Liver (tissue), 3 donors: ENCODE measurements at regions not wholly inside any gene's neighbourhood (a gene's known extent, or its start where the extent isn't known, plus 50 kb on each side); places are given as distances from the start of the nearest gene placed in this dataset.
"Not testable (repeated sequence)": the region's sequence is repeated elsewhere in the genome, so short reads cannot be mapped to it uniquely, and the experiment has no call there.

Experiments used
- EGR1 ChIP-seq, 2 donors: IDR thresholded peaks; 2 replicates each; pipeline ENCODE4 v1.6.1; 2016 to 2018; ENCODE audit warnings: antibody characterized with exemption in 2 of 2, low read depth in 2 of 2
- SP1 ChIP-seq: IDR thresholded peaks from 2 replicates; pipeline ENCODE4 v1.6.1; 2018; ENCODE audit warnings: antibody characterized with exemption, mild to moderate bottlenecking
- YY1 ChIP-seq: IDR thresholded peaks from 2 replicates; pipeline ENCODE4 v1.6.1; 2016; ENCODE audit warnings: antibody characterized with exemption, mild to moderate bottlenecking
- TF ChIP-seq, protein P1 (sequence below): fragments of 150-350 bp; IDR thresholded peaks from 2 replicates; pipeline ENCODE4 v1.5.1; 2017; ENCODE audit warnings: improper control_type of control experiment, low read depth, low read length; ENCODE audit not compliant: missing input control
- TF ChIP-seq, protein P2 (sequence below): IDR thresholded peaks from 2 replicates; pipeline ENCODE4 v1.6.1; 2016; ENCODE audit warnings: antibody characterized with exemption
- TF ChIP-seq, protein P3 (sequence below): IDR thresholded peaks from 2 replicates; pipeline ENCODE4 v1.6.1; 2016; ENCODE audit warnings: antibody characterized with exemption, mild to moderate bottlenecking
- donor health status: healthy.
- donor health status: healthy.

DNA sequence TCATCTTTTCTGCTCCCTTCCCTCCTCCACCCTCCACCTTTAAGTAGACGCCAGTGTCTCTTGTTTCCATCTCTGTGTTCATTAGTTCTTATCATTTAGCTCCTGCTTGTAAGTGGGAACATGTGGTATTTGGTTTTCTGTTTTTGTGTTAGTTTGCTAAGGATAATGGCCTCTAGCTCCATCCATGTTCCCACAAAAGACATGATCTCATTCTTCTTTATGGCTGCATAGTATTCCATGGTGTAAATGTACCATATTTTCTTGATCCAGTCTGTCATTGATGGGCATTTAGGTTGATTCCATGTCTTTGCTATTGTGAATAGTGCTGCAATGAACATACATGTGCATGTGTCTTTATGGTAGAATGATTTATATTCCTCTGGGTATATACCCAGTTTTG is 236.5 kb downstream of the SOCS6 start:
- TF ChIP-seq, protein P1, sequence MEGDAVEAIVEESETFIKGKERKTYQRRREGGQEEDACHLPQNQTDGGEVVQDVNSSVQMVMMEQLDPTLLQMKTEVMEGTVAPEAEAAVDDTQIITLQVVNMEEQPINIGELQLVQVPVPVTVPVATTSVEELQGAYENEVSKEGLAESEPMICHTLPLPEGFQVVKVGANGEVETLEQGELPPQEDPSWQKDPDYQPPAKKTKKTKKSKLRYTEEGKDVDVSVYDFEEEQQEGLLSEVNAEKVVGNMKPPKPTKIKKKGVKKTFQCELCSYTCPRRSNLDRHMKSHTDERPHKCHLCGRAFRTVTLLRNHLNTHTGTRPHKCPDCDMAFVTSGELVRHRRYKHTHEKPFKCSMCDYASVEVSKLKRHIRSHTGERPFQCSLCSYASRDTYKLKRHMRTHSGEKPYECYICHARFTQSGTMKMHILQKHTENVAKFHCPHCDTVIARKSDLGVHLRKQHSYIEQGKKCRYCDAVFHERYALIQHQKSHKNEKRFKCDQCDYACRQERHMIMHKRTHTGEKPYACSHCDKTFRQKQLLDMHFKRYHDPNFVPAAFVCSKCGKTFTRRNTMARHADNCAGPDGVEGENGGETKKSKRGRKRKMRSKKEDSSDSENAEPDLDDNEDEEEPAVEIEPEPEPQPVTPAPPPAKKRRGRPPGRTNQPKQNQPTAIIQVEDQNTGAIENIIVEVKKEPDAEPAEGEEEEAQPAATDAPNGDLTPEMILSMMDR = not testable (repeated sequence)
- TF ChIP-seq YY1; EGR1 (IDR thresholded peaks at IDR 0.05; ENCODE audit: low read depth in 2 of 2); SP1: not testable (repeated sequence)
- TF ChIP-seq, protein P2, sequence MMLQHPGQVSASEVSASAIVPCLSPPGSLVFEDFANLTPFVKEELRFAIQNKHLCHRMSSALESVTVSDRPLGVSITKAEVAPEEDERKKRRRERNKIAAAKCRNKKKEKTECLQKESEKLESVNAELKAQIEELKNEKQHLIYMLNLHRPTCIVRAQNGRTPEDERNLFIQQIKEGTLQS = not testable (repeated sequence)
- TF ChIP-seq, protein P3, sequence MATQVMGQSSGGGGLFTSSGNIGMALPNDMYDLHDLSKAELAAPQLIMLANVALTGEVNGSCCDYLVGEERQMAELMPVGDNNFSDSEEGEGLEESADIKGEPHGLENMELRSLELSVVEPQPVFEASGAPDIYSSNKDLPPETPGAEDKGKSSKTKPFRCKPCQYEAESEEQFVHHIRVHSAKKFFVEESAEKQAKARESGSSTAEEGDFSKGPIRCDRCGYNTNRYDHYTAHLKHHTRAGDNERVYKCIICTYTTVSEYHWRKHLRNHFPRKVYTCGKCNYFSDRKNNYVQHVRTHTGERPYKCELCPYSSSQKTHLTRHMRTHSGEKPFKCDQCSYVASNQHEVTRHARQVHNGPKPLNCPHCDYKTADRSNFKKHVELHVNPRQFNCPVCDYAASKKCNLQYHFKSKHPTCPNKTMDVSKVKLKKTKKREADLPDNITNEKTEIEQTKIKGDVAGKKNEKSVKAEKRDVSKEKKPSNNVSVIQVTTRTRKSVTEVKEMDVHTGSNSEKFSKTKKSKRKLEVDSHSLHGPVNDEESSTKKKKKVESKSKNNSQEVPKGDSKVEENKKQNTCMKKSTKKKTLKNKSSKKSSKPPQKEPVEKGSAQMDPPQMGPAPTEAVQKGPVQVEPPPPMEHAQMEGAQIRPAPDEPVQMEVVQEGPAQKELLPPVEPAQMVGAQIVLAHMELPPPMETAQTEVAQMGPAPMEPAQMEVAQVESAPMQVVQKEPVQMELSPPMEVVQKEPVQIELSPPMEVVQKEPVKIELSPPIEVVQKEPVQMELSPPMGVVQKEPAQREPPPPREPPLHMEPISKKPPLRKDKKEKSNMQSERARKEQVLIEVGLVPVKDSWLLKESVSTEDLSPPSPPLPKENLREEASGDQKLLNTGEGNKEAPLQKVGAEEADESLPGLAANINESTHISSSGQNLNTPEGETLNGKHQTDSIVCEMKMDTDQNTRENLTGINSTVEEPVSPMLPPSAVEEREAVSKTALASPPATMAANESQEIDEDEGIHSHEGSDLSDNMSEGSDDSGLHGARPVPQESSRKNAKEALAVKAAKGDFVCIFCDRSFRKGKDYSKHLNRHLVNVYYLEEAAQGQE = not testable (repeated sequence)
